ENCODE measurements at regions not wholly inside any gene's neighbourhood (a gene's known extent, or its start where the extent isn't known, plus 50 kb on each side); places are given as distances from the start of the nearest gene placed in this dataset.

GRCh38 chr16:86404678-86405077, 105.6 kb upstream of the FOXF1 start:
- TF ChIP-seq BHLHE40 (IDR thresholded peaks at IDR 0.05; ENCODE audit: borderline replicate concordance) = no peak
- no peak for TF ChIP-seq HDGF (IDR thresholded peaks at IDR 0.05; ENCODE audit: borderline replicate concordance)
- no peak for TF ChIP-seq ZNF384 (IDR thresholded peaks at IDR 0.05)
- no peak for TF ChIP-seq TARDBP (IDR thresholded peaks at IDR 0.05)
